H9 (cell line): ENCODE measurements at regions not wholly inside any gene's neighbourhood (a gene's known extent, or its start where the extent isn't known, plus 50 kb on each side); places are given as distances from the start of the nearest gene placed in this dataset.
"Not testable (repeated sequence)": the region's sequence is repeated elsewhere in the genome, so short reads cannot be mapped to it uniquely, and the experiment has no call there.

Experiments used
- DNase-seq: peaks from one replicate; pipeline ENCODE4 v3.0.0-alpha.2; 2017
- H2AFZ ChIP-seq: one replicate; pipeline ENCODE4 v1.6.1; 2013; ENCODE audit warnings: mild to moderate bottlenecking, low read length, control low read depth, moderate library complexity
- H2AK5ac ChIP-seq: 2 replicates; pipeline ENCODE4 v1.6.1; 2013; ENCODE audit warnings: low read length, control low read depth, mixed read lengths; ENCODE audit not compliant: insufficient read length
- H2BK120ac ChIP-seq: one replicate; pipeline ENCODE4 v1.6.1; 2013; ENCODE audit warnings: low read depth, mild to moderate bottlenecking, low read length, control low read depth, inconsistent platforms; ENCODE audit not compliant: poor library complexity, severe bottlenecking
- H2BK12ac ChIP-seq: 2 replicates; pipeline ENCODE4 v1.6.1; 2013; ENCODE audit warnings: low read length, control low read depth, mixed read lengths, low read depth; ENCODE audit not compliant: insufficient read length
- H2BK15ac ChIP-seq: 2 replicates; pipeline ENCODE4 v1.6.1; 2013; ENCODE audit warnings: low read depth, low read length, control low read depth
- H2BK20ac ChIP-seq: one replicate; pipeline ENCODE4 v1.6.1; 2013; ENCODE audit warnings: low read depth, mild to moderate bottlenecking, low read length, control low read depth, inconsistent platforms; ENCODE audit not compliant: poor library complexity, severe bottlenecking
- H2BK5ac ChIP-seq: 2 replicates; pipeline ENCODE4 v1.6.1; 2013; ENCODE audit warnings: low read length, control low read depth, mixed read lengths; ENCODE audit not compliant: insufficient read length
- H3K14ac ChIP-seq: 2 replicates; pipeline ENCODE4 v1.6.1; 2013; ENCODE audit warnings: low read length, control low read depth; ENCODE audit not compliant: insufficient read depth
- H3K18ac ChIP-seq: 2 replicates; pipeline ENCODE4 v1.6.1; 2013; ENCODE audit warnings: low read depth, mild to moderate bottlenecking, mixed read lengths, low read length, control low read depth; ENCODE audit not compliant: insufficient read length
- H3K23ac ChIP-seq: 2 replicates; pipeline ENCODE4 v1.6.1; 2013; ENCODE audit warnings: low read length, control low read depth, mixed read lengths, low read depth; ENCODE audit not compliant: insufficient read length
- H3K23me2 ChIP-seq: 2 replicates; pipeline ENCODE4 v1.6.1; 2013; ENCODE audit warnings: low read depth, mild to moderate bottlenecking, mixed read lengths, low read length, control low read depth; ENCODE audit not compliant: insufficient read length, poor library complexity, severe bottlenecking
- H3K27ac ChIP-seq: 2 replicates; pipeline ENCODE4 v1.5.1; 2013; ENCODE audit warnings: low read length, control low read depth, mixed read lengths, low read depth; ENCODE audit not compliant: insufficient read length
- H3K27me3 ChIP-seq: 2 replicates; pipeline ENCODE4 v1.6.1; 2013; ENCODE audit warnings: low read length, control low read depth, inconsistent platforms; ENCODE audit not compliant: insufficient read depth
- H3K4ac ChIP-seq: 2 replicates; pipeline ENCODE4 v1.6.1; 2013; ENCODE audit warnings: low read depth, mild to moderate bottlenecking, control low read depth, inconsistent platforms, low read length, moderate library complexity
- H3K4me1 ChIP-seq: 2 replicates; pipeline ENCODE4 v1.6.1; 2013; ENCODE audit warnings: low read length, control low read depth, inconsistent platforms; ENCODE audit not compliant: insufficient read depth
- H3K4me2 ChIP-seq: 2 replicates; pipeline ENCODE4 v1.6.1; 2013; ENCODE audit warnings: low read length, control low read depth, mixed read lengths; ENCODE audit not compliant: insufficient read length, insufficient read depth
- H3K56ac ChIP-seq: 2 replicates; pipeline ENCODE4 v1.6.1; 2013; ENCODE audit warnings: low read depth, mild to moderate bottlenecking, mixed read lengths, low read length, control low read depth; ENCODE audit not compliant: insufficient read length
- H3K79me1 ChIP-seq: 2 replicates; pipeline ENCODE4 v1.6.1; 2013; ENCODE audit warnings: low read depth, mild to moderate bottlenecking, moderate library complexity, low read length, control low read depth, inconsistent platforms; ENCODE audit not compliant: insufficient read depth, poor library complexity, severe bottlenecking
- H3K79me2 ChIP-seq: 2 replicates; pipeline ENCODE4 v1.6.1; 2013; ENCODE audit warnings: low read length, control low read depth, inconsistent platforms; ENCODE audit not compliant: insufficient read depth
- H3K9ac ChIP-seq: 2 replicates; pipeline ENCODE4 v1.6.1; 2013; ENCODE audit warnings: low read length, control low read depth, mixed read lengths; ENCODE audit not compliant: insufficient read length; ENCODE audit errors: extremely low read depth
- H3K9me3 ChIP-seq: one replicate; pipeline ENCODE4 v1.6.1; 2013; ENCODE audit warnings: low read depth, low read length, inconsistent platforms; ENCODE audit not compliant: control insufficient read depth
- H3T11ph ChIP-seq: one replicate; pipeline ENCODE4 v1.6.1; 2013; ENCODE audit warnings: mild to moderate bottlenecking, low read length, control low read depth, inconsistent platforms
- H4K20me1 ChIP-seq: one replicate; pipeline ENCODE4 v1.6.1; 2013; ENCODE audit not compliant: control insufficient read depth, insufficient read length, insufficient read depth
- H4K5ac ChIP-seq: 2 replicates; pipeline ENCODE4 v1.6.1; 2013; ENCODE audit warnings: low read depth, mild to moderate bottlenecking, mixed read lengths, low read length, control low read depth; ENCODE audit not compliant: insufficient read length
- H4K8ac ChIP-seq: replicated peaks from 2 replicates; pipeline ENCODE4 v1.6.1; 2013; ENCODE audit warnings: low read length, control low read depth, mixed read lengths, low read depth; ENCODE audit not compliant: insufficient read length
- H4K91ac ChIP-seq: 2 replicates; pipeline ENCODE4 v1.6.1; 2013; ENCODE audit warnings: low read depth, mild to moderate bottlenecking, moderate library complexity, mixed read lengths, low read length, control low read depth; ENCODE audit not compliant: insufficient read length
- H3K27ac Mint-ChIP-seq, 3 experiments: 2 replicates in 2 of 3; 3 replicates in 1 of 3; pipeline ENCODE4 v1.8.0; 2020 to 2021; ENCODE audit warnings: mixed read lengths in 3 of 3, mild to moderate bottlenecking in 1 of 3, moderate library complexity in 1 of 3
- H3K27me3 Mint-ChIP-seq: 2 replicates; pipeline ENCODE4 v1.8.0; 2021; ENCODE audit warnings: low read depth, mild to moderate bottlenecking, moderate library complexity, mixed read lengths
- H3K36me3 Mint-ChIP-seq, 3 experiments: 2 replicates in 2 of 3; 3 replicates in 1 of 3; pipeline ENCODE4 v1.8.0; 2020 to 2021; ENCODE audit warnings: low read depth in 3 of 3, mixed read lengths in 3 of 3; ENCODE audit not compliant: insufficient read depth in 1 of 3
- H3K4me1 Mint-ChIP-seq, 2 experiments: 2 replicates each; pipeline ENCODE4 v1.8.0; 2020; ENCODE audit warnings: mixed read lengths in 2 of 2
- H3K4me3 Mint-ChIP-seq, 2 experiments: 2 replicates in 1 of 2; 3 replicates in 1 of 2; pipeline ENCODE4 v1.8.0; 2020 to 2021; ENCODE audit warnings: mild to moderate bottlenecking in 2 of 2, mixed read lengths in 2 of 2, moderate library complexity in 1 of 2
- H3K9me3 Mint-ChIP-seq, 2 experiments: 2 replicates in 1 of 2; 3 replicates in 1 of 2; pipeline ENCODE4 v1.8.0; 2020; ENCODE audit warnings: mild to moderate bottlenecking in 2 of 2, mixed read lengths in 2 of 2, moderate library complexity in 1 of 2
- WGBS: extraction: QIAGEN DNeasy Blood & Tissue Kit; methylation state at CpG from one replicate; pipeline ENCODE4 v1.1.7; 2013; ENCODE audit warnings: missing lambda C conversion rate, low lambda C conversion rate, mixed read lengths; ENCODE audit not compliant: insufficient read length; ENCODE audit errors: extremely low coverage; 5-methylcytosine and 5-hydroxymethylcytosine counted together
- TF ChIP-seq, protein P1 (sequence below): fragments of 200-600 bp; sonication (generic); conservative IDR thresholded peaks from 3 replicates; pipeline ENCODE4 v1.8.0; 2021; ENCODE audit warnings: antibody characterized with exemption, mild to moderate bottlenecking

DNA sequence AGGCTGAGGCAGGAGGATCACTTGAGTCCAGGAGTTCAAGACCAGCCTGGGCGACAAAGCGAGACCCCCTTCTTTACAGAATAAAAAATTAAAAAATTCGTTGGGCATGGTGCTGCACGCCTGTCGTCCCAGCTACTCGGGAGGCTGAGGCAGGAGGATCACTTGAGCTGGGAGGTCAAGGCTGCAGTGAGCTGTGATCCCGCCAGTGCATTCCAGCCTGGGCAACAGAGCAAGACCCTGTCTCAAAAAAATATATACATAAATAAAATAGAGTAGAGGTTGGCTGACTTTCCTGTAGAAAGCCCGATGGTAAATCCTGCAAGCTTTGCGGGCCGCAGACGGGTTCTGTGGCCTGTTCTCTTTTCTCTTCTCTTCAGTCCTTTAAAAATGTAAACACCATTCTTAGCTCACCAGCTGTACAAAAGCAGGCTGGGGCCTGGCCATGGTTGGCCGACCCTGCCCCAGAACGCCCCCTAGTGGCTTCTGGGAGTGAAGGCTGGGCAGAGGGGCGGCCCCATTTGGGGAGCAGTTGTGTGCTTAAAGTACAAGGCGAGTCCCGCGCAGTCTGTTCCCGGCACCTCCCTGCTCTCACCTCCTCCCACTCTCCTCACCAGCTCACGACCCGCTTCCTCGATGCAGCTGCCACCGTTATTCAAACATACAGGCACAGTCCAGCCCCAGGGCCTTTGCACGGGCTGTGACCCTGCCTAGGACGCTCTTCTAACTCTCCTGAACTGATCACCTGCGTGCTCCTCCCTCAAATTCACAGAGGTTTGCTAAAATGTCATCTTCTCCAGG lies 109.5 kb downstream of the CRLF3 start:
- Mint-ChIP-seq H3K27ac (peak overlapping the region in 2 of 3 experiments; percentile 86 to 89; a peak in 3 of 7 replicates), H3K4me1 (peaks cover 46 to 53% of the 10 kb centered on the region in 2 experiments), H3K36me3 (peaks cover 8 to 52% (median 43%) of the 10 kb centered on the region in 3 experiments; a peak in 6 of 7 replicates)
- peaks cover 73% of the 10 kb centered on the region; the same call in 1 of the 2 replicates for H3K79me2 ChIP-seq
- H3K27me3 Mint-ChIP-seq, H2BK15ac ChIP-seq, H3K4me2 ChIP-seq, H3K18ac ChIP-seq, H3K9me3 ChIP-seq, H4K20me1 ChIP-seq, H3K23ac ChIP-seq, H2BK20ac ChIP-seq, H3K79me1 ChIP-seq, H3K9me3 Mint-ChIP-seq, H3K9ac ChIP-seq, H4K8ac ChIP-seq, H3K4ac ChIP-seq, H2BK12ac ChIP-seq, H3K4me3 Mint-ChIP-seq, H3K27ac ChIP-seq, H2AFZ ChIP-seq, H3K56ac ChIP-seq, H2BK5ac ChIP-seq, H2AK5ac ChIP-seq, H3K4me1 ChIP-seq, H2BK120ac ChIP-seq, H3K14ac ChIP-seq, H3K23me2 ChIP-seq, H3T11ph ChIP-seq, H3K27me3 ChIP-seq, H4K5ac ChIP-seq, H4K91ac ChIP-seq: not testable (repeated sequence)
- TF ChIP-seq, protein P1, sequence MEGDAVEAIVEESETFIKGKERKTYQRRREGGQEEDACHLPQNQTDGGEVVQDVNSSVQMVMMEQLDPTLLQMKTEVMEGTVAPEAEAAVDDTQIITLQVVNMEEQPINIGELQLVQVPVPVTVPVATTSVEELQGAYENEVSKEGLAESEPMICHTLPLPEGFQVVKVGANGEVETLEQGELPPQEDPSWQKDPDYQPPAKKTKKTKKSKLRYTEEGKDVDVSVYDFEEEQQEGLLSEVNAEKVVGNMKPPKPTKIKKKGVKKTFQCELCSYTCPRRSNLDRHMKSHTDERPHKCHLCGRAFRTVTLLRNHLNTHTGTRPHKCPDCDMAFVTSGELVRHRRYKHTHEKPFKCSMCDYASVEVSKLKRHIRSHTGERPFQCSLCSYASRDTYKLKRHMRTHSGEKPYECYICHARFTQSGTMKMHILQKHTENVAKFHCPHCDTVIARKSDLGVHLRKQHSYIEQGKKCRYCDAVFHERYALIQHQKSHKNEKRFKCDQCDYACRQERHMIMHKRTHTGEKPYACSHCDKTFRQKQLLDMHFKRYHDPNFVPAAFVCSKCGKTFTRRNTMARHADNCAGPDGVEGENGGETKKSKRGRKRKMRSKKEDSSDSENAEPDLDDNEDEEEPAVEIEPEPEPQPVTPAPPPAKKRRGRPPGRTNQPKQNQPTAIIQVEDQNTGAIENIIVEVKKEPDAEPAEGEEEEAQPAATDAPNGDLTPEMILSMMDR = peak; percentile 92
- WGBS = no CpG with 5 or more reads among the region's 25 CpGs
- peak; percentile 82 for DNase-seq

DNA sequence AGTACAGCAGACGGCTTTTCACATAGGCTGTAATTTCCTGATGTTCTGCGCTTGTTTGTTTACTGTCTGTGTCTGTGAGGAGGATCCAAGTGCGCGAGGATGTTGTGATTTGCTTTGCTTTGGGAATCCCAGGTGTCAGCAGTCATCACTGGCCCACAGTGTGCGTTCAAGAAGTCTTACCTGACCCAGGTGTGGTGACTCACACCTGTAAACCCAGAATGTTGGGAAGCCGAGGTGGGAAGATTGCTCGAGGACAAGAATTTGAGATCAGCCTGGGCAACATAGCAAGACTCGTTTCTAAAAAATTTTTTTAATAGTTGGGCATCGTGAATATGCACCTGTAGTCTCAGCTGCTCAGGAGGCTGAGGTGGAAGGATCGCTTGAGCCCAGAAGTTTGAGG lies 110.7 kb downstream of the CRLF3 start:
- H4K20me1 ChIP-seq, H4K8ac ChIP-seq, H3K23ac ChIP-seq, H2BK5ac ChIP-seq, H3K9me3 ChIP-seq, H3K18ac ChIP-seq, H2AFZ ChIP-seq, H3K23me2 ChIP-seq, H2BK15ac ChIP-seq, H2BK120ac ChIP-seq, DNase-seq, H3K14ac ChIP-seq, H2BK20ac ChIP-seq, H3K9ac ChIP-seq, H3K9me3 Mint-ChIP-seq, H3K4me1 ChIP-seq, H2BK12ac ChIP-seq, H3K4me2 ChIP-seq, H4K5ac ChIP-seq, H3K27ac ChIP-seq, H3K4ac ChIP-seq, H4K91ac ChIP-seq, H3T11ph ChIP-seq, H3K27me3 Mint-ChIP-seq, H3K56ac ChIP-seq, H3K27me3 ChIP-seq, H2AK5ac ChIP-seq, H3K4me3 Mint-ChIP-seq, H3K79me1 ChIP-seq: not testable (repeated sequence)
- peaks cover 42 to 49% of the 10 kb centered on the region in 2 experiments for H3K4me1 Mint-ChIP-seq
- H3K79me2 ChIP-seq = peaks cover 66% of the 10 kb centered on the region; the same call in 1 of the 2 replicates
- no CpG with 5 or more reads among the region's 10 CpGs for WGBS
- H3K36me3 Mint-ChIP-seq = peaks cover 8 to 46% (median 39%) of the 10 kb centered on the region in 3 experiments; a peak in 6 of 7 replicates
- peak overlapping the region; percentile 52 to 94 (median 81); a peak in 3 of 7 replicates for H3K27ac Mint-ChIP-seq
